ENCODE measurements at regions not wholly inside any gene's neighbourhood (a gene's known extent, or its start where the extent isn't known, plus 50 kb on each side); places are given as distances from the start of the nearest gene placed in this dataset.

GRCh38 chr6:71551798-71552197 is 263.2 kb downstream of the OGFRL1 start:
- Histone ChIP-seq H3K9me3 (ENCODE audit: control insufficient read depth, insufficient read depth, low read depth, low read length) (peaks cover 28% of the 10 kb centered on the region), H3K36me3 (ENCODE audit: control insufficient read depth, insufficient read depth, low read length) (no peaks in the 10 kb centered on the region), H3K27ac (ENCODE audit: low read depth, low read length) (no peak overlapping the region), H3K9ac (ENCODE audit: low read length) (no peak overlapping the region), H3K4me3 (ENCODE audit: low read depth, low read length) (no peak overlapping the region), H3K27me3 (ENCODE audit: control insufficient read depth, insufficient read depth, low read length) (no peaks in the 10 kb centered on the region), H3K4me1 (ENCODE audit: control insufficient read depth, insufficient read depth, low read length) (no peaks in the 10 kb centered on the region)

- Histone ChIP-seq H3K9ac (ENCODE audit: low read length) (no peak overlapping the region), H3K9me3 (ENCODE audit: control insufficient read depth, insufficient read depth, low read depth, low read length) (peaks cover 59% of the 10 kb centered on the region), H3K4me3 (ENCODE audit: low read depth, low read length) (no peak overlapping the region), H3K4me1 (ENCODE audit: control insufficient read depth, insufficient read depth, low read length) (no peaks in the 10 kb centered on the region), H3K36me3 (ENCODE audit: control insufficient read depth, insufficient read depth, low read length) (no peaks in the 10 kb centered on the region), H3K27me3 (ENCODE audit: control insufficient read depth, insufficient read depth, low read length) (no peaks in the 10 kb centered on the region), H3K27ac (ENCODE audit: low read depth, low read length) (no peak overlapping the region)
These were observed 267.5 kb downstream of the OGFRL1 start for GRCh38 chr6:71556141-71556540.

GRCh38 chr6:71558974-71559373 is 270.4 kb downstream of the OGFRL1 start:
- Histone ChIP-seq H3K4me3 (ENCODE audit: low read depth, low read length) (no peak overlapping the region), H3K36me3 (ENCODE audit: control insufficient read depth, insufficient read depth, low read length) (no peaks in the 10 kb centered on the region), H3K9me3 (ENCODE audit: control insufficient read depth, insufficient read depth, low read depth, low read length) (peaks cover 54% of the 10 kb centered on the region), H3K27ac (ENCODE audit: low read depth, low read length) (no peak overlapping the region), H3K4me1 (ENCODE audit: control insufficient read depth, insufficient read depth, low read length) (no peaks in the 10 kb centered on the region), H3K27me3 (ENCODE audit: control insufficient read depth, insufficient read depth, low read length) (no peaks in the 10 kb centered on the region), H3K9ac (ENCODE audit: low read length) (no peak overlapping the region)

GRCh38 chr6:71567562-71567961 is 279.0 kb downstream of the OGFRL1 start:
- H3K4me3 ChIP-seq (ENCODE audit: low read depth, low read length), result no peak overlapping the region
- no peak overlapping the region for H3K27ac ChIP-seq (ENCODE audit: low read depth, low read length)
- no peak overlapping the region for H3K9ac ChIP-seq (ENCODE audit: low read length)
- H3K9me3 ChIP-seq (ENCODE audit: control insufficient read depth, insufficient read depth, low read depth, low read length), result no peaks in the 10 kb centered on the region
- H3K4me1 ChIP-seq (ENCODE audit: control insufficient read depth, insufficient read depth, low read length), result no peaks in the 10 kb centered on the region
- no peaks in the 10 kb centered on the region for H3K27me3 ChIP-seq (ENCODE audit: control insufficient read depth, insufficient read depth, low read length)
- H3K36me3 ChIP-seq (ENCODE audit: control insufficient read depth, insufficient read depth, low read length), result no peaks in the 10 kb centered on the region

GRCh38 chr6:71577766-71578165 is 289.2 kb downstream of the OGFRL1 start:
- H3K9ac ChIP-seq (ENCODE audit: low read length), result no peak overlapping the region
- no peaks in the 10 kb centered on the region for H3K9me3 ChIP-seq (ENCODE audit: control insufficient read depth, insufficient read depth, low read depth, low read length)
- H3K27me3 ChIP-seq (ENCODE audit: control insufficient read depth, insufficient read depth, low read length), result no peaks in the 10 kb centered on the region
- H3K4me3 ChIP-seq (ENCODE audit: low read depth, low read length), result no peak overlapping the region
- no peak overlapping the region for H3K27ac ChIP-seq (ENCODE audit: low read depth, low read length)
- H3K36me3 ChIP-seq (ENCODE audit: control insufficient read depth, insufficient read depth, low read length), result no peaks in the 10 kb centered on the region
- no peaks in the 10 kb centered on the region for H3K4me1 ChIP-seq (ENCODE audit: control insufficient read depth, insufficient read depth, low read length)

GRCh38 chr6:71579902-71580301 is 291.3 kb downstream of the OGFRL1 start:
- Histone ChIP-seq H3K36me3 (ENCODE audit: control insufficient read depth, insufficient read depth, low read length) (no peaks in the 10 kb centered on the region), H3K9ac (ENCODE audit: low read length) (no peak overlapping the region), H3K27me3 (ENCODE audit: control insufficient read depth, insufficient read depth, low read length) (no peaks in the 10 kb centered on the region), H3K4me1 (ENCODE audit: control insufficient read depth, insufficient read depth, low read length) (no peaks in the 10 kb centered on the region), H3K27ac (ENCODE audit: low read depth, low read length) (no peak overlapping the region), H3K9me3 (ENCODE audit: control insufficient read depth, insufficient read depth, low read depth, low read length) (peaks cover under 1% of the 10 kb centered on the region; the same call in 1 of the 2 replicates), H3K4me3 (ENCODE audit: low read depth, low read length) (no peak overlapping the region)

- Histone ChIP-seq H3K36me3 (ENCODE audit: control insufficient read depth, insufficient read depth, low read length) (no peaks in the 10 kb centered on the region), H3K9me3 (ENCODE audit: control insufficient read depth, insufficient read depth, low read depth, low read length) (peaks cover 6% of the 10 kb centered on the region; the same call in 1 of the 2 replicates), H3K27me3 (ENCODE audit: control insufficient read depth, insufficient read depth, low read length) (no peaks in the 10 kb centered on the region), H3K27ac (ENCODE audit: low read depth, low read length) (no peak overlapping the region), H3K9ac (ENCODE audit: low read length) (no peak overlapping the region), H3K4me1 (ENCODE audit: control insufficient read depth, insufficient read depth, low read length) (no peaks in the 10 kb centered on the region), H3K4me3 (ENCODE audit: low read depth, low read length) (no peak overlapping the region)
These were observed 294.2 kb downstream of the OGFRL1 start for GRCh38 chr6:71582820-71583219.

- Histone ChIP-seq H3K27ac (ENCODE audit: low read depth, low read length) (no peak overlapping the region), H3K4me1 (ENCODE audit: control insufficient read depth, insufficient read depth, low read length) (no peaks in the 10 kb centered on the region), H3K27me3 (ENCODE audit: control insufficient read depth, insufficient read depth, low read length) (no peaks in the 10 kb centered on the region), H3K36me3 (ENCODE audit: control insufficient read depth, insufficient read depth, low read length) (no peaks in the 10 kb centered on the region), H3K9me3 (ENCODE audit: control insufficient read depth, insufficient read depth, low read depth, low read length) (peaks cover 6% of the 10 kb centered on the region; the same call in 1 of the 2 replicates), H3K4me3 (ENCODE audit: low read depth, low read length) (no peak overlapping the region), H3K9ac (ENCODE audit: low read length) (no peak overlapping the region)
These were observed 296.3 kb downstream of the OGFRL1 start for GRCh38 chr6:71584712-71585436.

GRCh38 chr6:71585472-71585871 is 296.9 kb downstream of the OGFRL1 start:
- Histone ChIP-seq H3K27me3 (ENCODE audit: control insufficient read depth, insufficient read depth, low read length) (no peaks in the 10 kb centered on the region), H3K9me3 (ENCODE audit: control insufficient read depth, insufficient read depth, low read depth, low read length) (peaks cover 6% of the 10 kb centered on the region; the same call in 1 of the 2 replicates), H3K36me3 (ENCODE audit: control insufficient read depth, insufficient read depth, low read length) (no peaks in the 10 kb centered on the region), H3K27ac (ENCODE audit: low read depth, low read length) (no peak overlapping the region), H3K4me3 (ENCODE audit: low read depth, low read length) (no peak overlapping the region), H3K9ac (ENCODE audit: low read length) (no peak overlapping the region), H3K4me1 (ENCODE audit: control insufficient read depth, insufficient read depth, low read length) (no peaks in the 10 kb centered on the region)

- Histone ChIP-seq H3K36me3 (ENCODE audit: control insufficient read depth, insufficient read depth, low read length) (no peaks in the 10 kb centered on the region), H3K4me1 (ENCODE audit: control insufficient read depth, insufficient read depth, low read length) (no peaks in the 10 kb centered on the region), H3K9ac (ENCODE audit: low read length) (no peak overlapping the region), H3K9me3 (ENCODE audit: control insufficient read depth, insufficient read depth, low read depth, low read length) (peaks cover 6% of the 10 kb centered on the region; the same call in 1 of the 2 replicates), H3K27me3 (ENCODE audit: control insufficient read depth, insufficient read depth, low read length) (no peaks in the 10 kb centered on the region), H3K27ac (ENCODE audit: low read depth, low read length) (no peak overlapping the region), H3K4me3 (ENCODE audit: low read depth, low read length) (no peak overlapping the region)
These were observed 297.9 kb upstream of the RIMS1 start for GRCh38 chr6:71588490-71588889.

- Histone ChIP-seq H3K36me3 (ENCODE audit: control insufficient read depth, insufficient read depth, low read length) (no peaks in the 10 kb centered on the region), H3K4me3 (ENCODE audit: low read depth, low read length) (no peak overlapping the region), H3K27me3 (ENCODE audit: control insufficient read depth, insufficient read depth, low read length) (no peaks in the 10 kb centered on the region), H3K9me3 (ENCODE audit: control insufficient read depth, insufficient read depth, low read depth, low read length) (peaks cover 6% of the 10 kb centered on the region; the same call in 1 of the 2 replicates), H3K4me1 (ENCODE audit: control insufficient read depth, insufficient read depth, low read length) (no peaks in the 10 kb centered on the region), H3K9ac (ENCODE audit: low read length) (no peak overlapping the region), H3K27ac (ENCODE audit: low read depth, low read length) (no peak overlapping the region)
These were observed 297.1 kb upstream of the RIMS1 start for GRCh38 chr6:71589254-71589653.
